ENCODE measurements at regions not wholly inside any gene's neighbourhood (a gene's known extent, or its start where the extent isn't known, plus 50 kb on each side); places are given as distances from the start of the nearest gene placed in this dataset.

DNA sequence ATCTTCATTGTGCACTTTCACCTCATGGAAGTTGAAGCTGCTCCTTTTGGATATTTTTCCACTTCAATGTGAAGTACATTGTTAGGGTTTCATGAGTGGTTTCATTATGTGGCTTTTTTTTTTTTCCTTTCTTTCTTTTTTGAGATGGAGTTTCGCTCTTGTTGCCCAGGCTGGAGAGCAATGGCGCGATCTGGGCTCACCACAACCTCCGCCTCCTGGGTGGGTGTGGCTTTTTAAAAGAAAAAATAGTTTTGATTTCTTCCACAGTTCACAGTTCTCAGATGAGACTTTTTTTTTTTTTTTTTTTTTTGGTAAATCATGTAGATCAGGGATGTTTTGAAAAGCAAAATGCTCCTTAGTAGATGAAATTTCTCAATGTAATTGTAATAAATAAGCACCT is 652.3 kb upstream of the ANKRD30A start:
- TF ChIP-seq, protein P1, sequence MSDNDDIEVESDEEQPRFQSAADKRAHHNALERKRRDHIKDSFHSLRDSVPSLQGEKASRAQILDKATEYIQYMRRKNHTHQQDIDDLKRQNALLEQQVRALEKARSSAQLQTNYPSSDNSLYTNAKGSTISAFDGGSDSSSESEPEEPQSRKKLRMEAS (IDR thresholded peaks at IDR 0.05; ENCODE audit: insufficient read depth, insufficient read length): no peak
- TF ChIP-seq, protein P2, sequence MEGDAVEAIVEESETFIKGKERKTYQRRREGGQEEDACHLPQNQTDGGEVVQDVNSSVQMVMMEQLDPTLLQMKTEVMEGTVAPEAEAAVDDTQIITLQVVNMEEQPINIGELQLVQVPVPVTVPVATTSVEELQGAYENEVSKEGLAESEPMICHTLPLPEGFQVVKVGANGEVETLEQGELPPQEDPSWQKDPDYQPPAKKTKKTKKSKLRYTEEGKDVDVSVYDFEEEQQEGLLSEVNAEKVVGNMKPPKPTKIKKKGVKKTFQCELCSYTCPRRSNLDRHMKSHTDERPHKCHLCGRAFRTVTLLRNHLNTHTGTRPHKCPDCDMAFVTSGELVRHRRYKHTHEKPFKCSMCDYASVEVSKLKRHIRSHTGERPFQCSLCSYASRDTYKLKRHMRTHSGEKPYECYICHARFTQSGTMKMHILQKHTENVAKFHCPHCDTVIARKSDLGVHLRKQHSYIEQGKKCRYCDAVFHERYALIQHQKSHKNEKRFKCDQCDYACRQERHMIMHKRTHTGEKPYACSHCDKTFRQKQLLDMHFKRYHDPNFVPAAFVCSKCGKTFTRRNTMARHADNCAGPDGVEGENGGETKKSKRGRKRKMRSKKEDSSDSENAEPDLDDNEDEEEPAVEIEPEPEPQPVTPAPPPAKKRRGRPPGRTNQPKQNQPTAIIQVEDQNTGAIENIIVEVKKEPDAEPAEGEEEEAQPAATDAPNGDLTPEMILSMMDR (IDR thresholded peaks at IDR 0.05; ENCODE audit: extremely low read depth in 1 of 2, insufficient read depth in 1 of 2, low read depth in 1 of 2, low read length in 2 of 2): no peak
- TF ChIP-seq POLR2AphosphoS5 (IDR thresholded peaks at IDR 0.05; ENCODE audit: insufficient read depth, low read depth, low read length) (no peak), EZH2 (IDR thresholded peaks at IDR 0.05; ENCODE audit: borderline replicate concordance, low read depth, low read length, severe bottlenecking) (no peak), JUN (IDR thresholded peaks at IDR 0.05; ENCODE audit: borderline replicate concordance, insufficient read depth, insufficient read length, low read depth) (no peak), FOS (IDR thresholded peaks at IDR 0.05; ENCODE audit: borderline replicate concordance, insufficient read depth, low read length) (no peak)

All from endothelial cell of umbilical vein (primary cell).